ENCODE measurements at regions not wholly inside any gene's neighbourhood (a gene's known extent, or its start where the extent isn't known, plus 50 kb on each side); places are given as distances from the start of the nearest gene placed in this dataset.

GRCh38 chr5:163867738-163868137 lies 362.3 kb downstream of the MAT2B start (continued):
- TF ChIP-seq PRDM15 (CRISPR knock-in tag; IDR thresholded peaks at IDR 0.05) = no peak

GRCh38 chr5:163869581-163869980 lies 364.2 kb downstream of the MAT2B start:
- no peaks in the 10 kb centered on the region for H3K36me3 Mint-ChIP-seq
- ATAC-seq = no peak
- no peak overlapping the region for H3K27ac Mint-ChIP-seq
- H3K4me3 Mint-ChIP-seq = no peak overlapping the region
- DNase-seq (ENCODE audit: low spot score) = no peak
- TF ChIP-seq MLX (CRISPR knock-in tag; IDR thresholded peaks at IDR 0.05) (no peak), TP53 (CRISPR knock-in tag; IDR thresholded peaks at IDR 0.05) (no peak), NFE2L1 (CRISPR knock-in tag; IDR thresholded peaks at IDR 0.05) (no peak), RORB (CRISPR knock-in tag; IDR thresholded peaks at IDR 0.05) (no peak), ZBTB21 (CRISPR knock-in tag; IDR thresholded peaks at IDR 0.05; ENCODE audit: borderline replicate concordance) (no peak), E2F5 (CRISPR knock-in tag; IDR thresholded peaks at IDR 0.05) (no peak), KAT7 (CRISPR knock-in tag; IDR thresholded peaks at IDR 0.05; ENCODE audit: borderline replicate concordance) (no peak), ARID4B (CRISPR knock-in tag; IDR thresholded peaks at IDR 0.05; ENCODE audit: borderline replicate concordance) (no peak), ELF4 (CRISPR knock-in tag; IDR thresholded peaks at IDR 0.05; ENCODE audit: low read depth) (no peak), ERG (CRISPR knock-in tag; IDR thresholded peaks at IDR 0.05) (no peak), AR (CRISPR knock-in tag; IDR thresholded peaks at IDR 0.05) (no peak), NR1H2 (CRISPR knock-in tag; IDR thresholded peaks at IDR 0.05) (no peak), TEAD4 (CRISPR knock-in tag; IDR thresholded peaks at IDR 0.05) (no peak)
- peaks cover 13% of the 10 kb centered on the region for H3K4me1 Mint-ChIP-seq
- H3K27me3 Mint-ChIP-seq (ENCODE audit: low read depth) = no peaks in the 10 kb centered on the region
- ChIA-PET POLR2A (no interaction called here), CTCF (no interaction called here)
- no peaks in the 10 kb centered on the region for H3K9me3 Mint-ChIP-seq
